ENCODE measurements at regions not wholly inside any gene's neighbourhood (a gene's known extent, or its start where the extent isn't known, plus 50 kb on each side); places are given as distances from the start of the nearest gene placed in this dataset.
"Not testable (repeated sequence)": the region's sequence is repeated elsewhere in the genome, so short reads cannot be mapped to it uniquely, and the experiment has no call there.

- DNase-seq (ENCODE audit: low read depth): no peak
- H3K4me3 ChIP-seq (ENCODE audit: low read length): no peak overlapping the region
- TF ChIP-seq CTCF (IDR thresholded peaks at IDR 0.05; ENCODE audit: insufficient read depth, low read depth, low read length, missing control alignments): no peak
Observed at GRCh38 chrX:104459796-104460195, 106.2 kb upstream of the IL1RAPL2 start.

- not testable (repeated sequence) for DNase-seq (ENCODE audit: low read depth); H3K4me3 ChIP-seq (ENCODE audit: low read length)
Observed at GRCh38 chrX:104457130-104457529, 108.9 kb upstream of the IL1RAPL2 start.

- no peak for DNase-seq (ENCODE audit: low read depth)
- no peak for TF ChIP-seq CTCF (IDR thresholded peaks at IDR 0.05; ENCODE audit: insufficient read depth, low read depth, low read length, missing control alignments)
- H3K4me3 ChIP-seq (ENCODE audit: low read length): no peak overlapping the region
Observed at GRCh38 chrX:104450316-104450715, 115.7 kb upstream of the IL1RAPL2 start.

- no peak for DNase-seq (ENCODE audit: low read depth)
- no peak overlapping the region for H3K4me3 ChIP-seq (ENCODE audit: low read length)
- TF ChIP-seq CTCF (IDR thresholded peaks at IDR 0.05; ENCODE audit: insufficient read depth, low read depth, low read length, missing control alignments): no peak
Observed at GRCh38 chrX:104445591-104445990, 120.4 kb upstream of the IL1RAPL2 start.

- DNase-seq (ENCODE audit: low read depth): no peak
- TF ChIP-seq CTCF (IDR thresholded peaks at IDR 0.05; ENCODE audit: insufficient read depth, low read depth, low read length, missing control alignments): no peak
- H3K4me3 ChIP-seq (ENCODE audit: low read length): no peak overlapping the region
Observed at GRCh38 chrX:104435249-104435648, 130.8 kb upstream of the IL1RAPL2 start.

- peak; percentile 54 for DNase-seq (ENCODE audit: low read depth)
- H3K4me3 ChIP-seq (ENCODE audit: low read length): no peak overlapping the region
- TF ChIP-seq CTCF (IDR thresholded peaks at IDR 0.05; ENCODE audit: insufficient read depth, low read depth, low read length, missing control alignments): no peak
Observed at GRCh38 chrX:104432321-104432720, 133.7 kb upstream of the IL1RAPL2 start.

GRCh38 chrX:104430742-104431119 lies 135.3 kb upstream of the IL1RAPL2 start:
- no peak overlapping the region for H3K4me3 ChIP-seq (ENCODE audit: low read length)
- DNase-seq (ENCODE audit: low read depth): peak; percentile 81
- no peak for TF ChIP-seq CTCF (IDR thresholded peaks at IDR 0.05; ENCODE audit: insufficient read depth, low read depth, low read length, missing control alignments)

Data from epithelial cell of esophagus (primary cell).